Gastroesophageal sphincter (tissue), 4 donors: ENCODE measurements at regions not wholly inside any gene's neighbourhood (a gene's known extent, or its start where the extent isn't known, plus 50 kb on each side); places are given as distances from the start of the nearest gene placed in this dataset.
"Not testable (repeated sequence)": the region's sequence is repeated elsewhere in the genome, so short reads cannot be mapped to it uniquely, and the experiment has no call there.

Experiments
- ATAC-seq: fragments of 150-250 bp; one replicate; pipeline ENCODE4 v1.9.1; 2016; ENCODE audit warnings: mild to moderate bottlenecking, moderate library complexity
- H3K27ac ChIP-seq, 4 donors: fragments of 200-600 bp; sonication (generic) in 3 of 4; 1 replicate in 3 of 4; 2 replicates in 1 of 4; pipeline ENCODE4 v1.5.1; 2016 to 2019
- H3K27me3 ChIP-seq: fragments of 200-600 bp; sonication (generic); one replicate; pipeline ENCODE4 v1.5.1; 2019
- H3K36me3 ChIP-seq, 2 donors: fragments of 200-600 bp; sonication (generic); one replicate each; pipeline ENCODE4 v1.5.1; 2019; ENCODE audit warnings: control low read depth in 1 of 2
- H3K4me1 ChIP-seq, 3 donors: fragments of 200-600 bp; sonication (generic); 1 replicate in 2 of 3; 2 replicates in 1 of 3; pipeline ENCODE4 v1.5.1; 2016 to 2019; ENCODE audit warnings: control low read depth in 2 of 3
- H3K4me3 ChIP-seq, 2 donors: fragments of 200-600 bp; sonication (generic); one replicate each; pipeline ENCODE4 v1.5.1; 2019; ENCODE audit warnings: mild to moderate bottlenecking in 1 of 2, moderate library complexity in 1 of 2
- H3K9me3 ChIP-seq, 3 donors: fragments of 200-600 bp; sonication (generic); one replicate each; pipeline ENCODE4 v1.5.1; 2017 to 2019; ENCODE audit warnings: control low read depth in 2 of 3
- EP300 ChIP-seq: sonication (generic); formaldehyde crosslinking; IDR thresholded peaks from one replicate; pipeline ENCODE4 v1.6.1; 2017; ENCODE audit warnings: antibody characterized with exemption, mild to moderate bottlenecking
- POLR2A ChIP-seq, 2 donors: fragments of 450-650 bp; IDR thresholded peaks; one replicate each; pipeline ENCODE4 v1.6.1; 2017; ENCODE audit warnings: antibody characterized with exemption in 2 of 2, mild to moderate bottlenecking in 2 of 2, moderate library complexity in 1 of 2
- POLR2AphosphoS5 ChIP-seq: sonication (generic); formaldehyde crosslinking; IDR thresholded peaks from one replicate; pipeline ENCODE4 v1.6.1; 2017; ENCODE audit warnings: antibody characterized with exemption
- WGBS, 2 donors: methylation state at CpG; one replicate each; pipeline ENCODE4 v1.1.5; 2018; ENCODE audit warnings: low coverage in 1 of 2; 5-methylcytosine and 5-hydroxymethylcytosine counted together
- TF ChIP-seq, protein P1 (sequence below), 4 experiments: fragments of 200-600 bp in 2 of 4; fragments of 450-650 bp in 2 of 4; sonication (generic) in 1 of 4; IDR thresholded peaks; one replicate each; pipeline ENCODE4 v1.5.1; 2017 to 2019; ENCODE audit warnings: antibody characterized with exemption in 4 of 4, mild to moderate bottlenecking in 2 of 4, moderate library complexity in 2 of 4

DNA sequence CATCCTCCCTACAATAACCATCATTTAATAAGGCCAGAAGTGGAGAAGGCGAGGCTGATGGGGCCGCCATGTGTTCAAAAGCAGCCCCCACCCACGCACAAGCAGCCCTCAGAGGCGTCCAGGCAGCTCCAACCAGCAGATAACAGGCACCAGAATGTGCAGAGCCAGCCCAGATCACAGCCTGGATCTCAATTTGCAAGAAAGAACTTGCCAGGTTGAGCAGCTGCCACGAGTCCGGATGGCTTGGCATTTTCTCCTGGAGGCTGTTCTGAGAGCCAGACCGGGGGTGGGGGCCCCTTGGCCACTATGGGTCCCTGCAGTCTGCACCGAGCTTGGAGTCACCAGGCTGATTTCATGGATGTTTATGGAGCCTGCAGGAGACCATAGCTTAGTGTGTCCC lies 338.1 kb downstream of the PREX1 start:
- no peaks in the 10 kb centered on the region for H3K4me1 ChIP-seq
- WGBS, 2 donors = 100% methylated on average over 1 of the region's 8 CpGs; no CpG with 5 or more reads in 1 of the 2 donors
- no peak overlapping the region for H3K27ac ChIP-seq
- H3K9me3 ChIP-seq = no peaks in the 10 kb centered on the region
- no peak for ATAC-seq
- H3K4me3 ChIP-seq = no peak overlapping the region
- H3K27me3 ChIP-seq = peaks cover 23% of the 10 kb centered on the region
- H3K36me3 ChIP-seq = no peaks in the 10 kb centered on the region
- TF ChIP-seq POLR2AphosphoS5 = no peak
- TF ChIP-seq, protein P1, sequence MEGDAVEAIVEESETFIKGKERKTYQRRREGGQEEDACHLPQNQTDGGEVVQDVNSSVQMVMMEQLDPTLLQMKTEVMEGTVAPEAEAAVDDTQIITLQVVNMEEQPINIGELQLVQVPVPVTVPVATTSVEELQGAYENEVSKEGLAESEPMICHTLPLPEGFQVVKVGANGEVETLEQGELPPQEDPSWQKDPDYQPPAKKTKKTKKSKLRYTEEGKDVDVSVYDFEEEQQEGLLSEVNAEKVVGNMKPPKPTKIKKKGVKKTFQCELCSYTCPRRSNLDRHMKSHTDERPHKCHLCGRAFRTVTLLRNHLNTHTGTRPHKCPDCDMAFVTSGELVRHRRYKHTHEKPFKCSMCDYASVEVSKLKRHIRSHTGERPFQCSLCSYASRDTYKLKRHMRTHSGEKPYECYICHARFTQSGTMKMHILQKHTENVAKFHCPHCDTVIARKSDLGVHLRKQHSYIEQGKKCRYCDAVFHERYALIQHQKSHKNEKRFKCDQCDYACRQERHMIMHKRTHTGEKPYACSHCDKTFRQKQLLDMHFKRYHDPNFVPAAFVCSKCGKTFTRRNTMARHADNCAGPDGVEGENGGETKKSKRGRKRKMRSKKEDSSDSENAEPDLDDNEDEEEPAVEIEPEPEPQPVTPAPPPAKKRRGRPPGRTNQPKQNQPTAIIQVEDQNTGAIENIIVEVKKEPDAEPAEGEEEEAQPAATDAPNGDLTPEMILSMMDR (IDR thresholded peaks at IDR 0.05) = no peak
- TF ChIP-seq POLR2A (IDR thresholded peaks at IDR 0.05) = no peak
- no peak for TF ChIP-seq EP300

DNA sequence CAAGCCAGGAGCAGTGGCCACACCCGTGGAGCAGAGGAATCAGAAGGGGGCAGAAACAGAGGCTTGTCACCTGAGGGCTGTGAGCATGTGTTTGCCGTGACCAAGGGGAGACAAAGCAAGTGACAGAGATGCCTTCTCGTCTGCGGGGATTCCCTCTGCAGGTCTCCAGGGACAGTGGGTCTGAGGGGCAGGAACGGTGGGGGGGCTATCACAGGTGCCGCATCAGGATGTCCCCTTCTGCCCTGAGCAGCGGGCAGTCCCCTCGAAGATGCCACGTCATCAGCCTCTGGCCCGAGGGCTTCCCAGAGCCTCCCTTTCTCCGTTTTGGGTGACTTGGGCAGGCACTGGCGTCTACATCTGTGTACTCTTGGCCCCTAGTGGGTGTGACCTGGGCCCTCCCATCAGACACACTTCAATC lies 338.7 kb downstream of the PREX1 start:
- Histone ChIP-seq H3K27ac (no peak overlapping the region), H3K36me3 (no peaks in the 10 kb centered on the region), H3K4me1 (no peaks in the 10 kb centered on the region), H3K4me3 (no peak overlapping the region), H3K27me3 (peaks cover 23% of the 10 kb centered on the region), H3K9me3 (no peaks in the 10 kb centered on the region)
- TF ChIP-seq POLR2AphosphoS5 (no peak), EP300 (no peak), POLR2A (IDR thresholded peaks at IDR 0.05) (no peak)
- WGBS, 2 donors = 83 to 100% methylated on average over 2 to 7 of the region's 12 CpGs
- ATAC-seq = no peak

DNA sequence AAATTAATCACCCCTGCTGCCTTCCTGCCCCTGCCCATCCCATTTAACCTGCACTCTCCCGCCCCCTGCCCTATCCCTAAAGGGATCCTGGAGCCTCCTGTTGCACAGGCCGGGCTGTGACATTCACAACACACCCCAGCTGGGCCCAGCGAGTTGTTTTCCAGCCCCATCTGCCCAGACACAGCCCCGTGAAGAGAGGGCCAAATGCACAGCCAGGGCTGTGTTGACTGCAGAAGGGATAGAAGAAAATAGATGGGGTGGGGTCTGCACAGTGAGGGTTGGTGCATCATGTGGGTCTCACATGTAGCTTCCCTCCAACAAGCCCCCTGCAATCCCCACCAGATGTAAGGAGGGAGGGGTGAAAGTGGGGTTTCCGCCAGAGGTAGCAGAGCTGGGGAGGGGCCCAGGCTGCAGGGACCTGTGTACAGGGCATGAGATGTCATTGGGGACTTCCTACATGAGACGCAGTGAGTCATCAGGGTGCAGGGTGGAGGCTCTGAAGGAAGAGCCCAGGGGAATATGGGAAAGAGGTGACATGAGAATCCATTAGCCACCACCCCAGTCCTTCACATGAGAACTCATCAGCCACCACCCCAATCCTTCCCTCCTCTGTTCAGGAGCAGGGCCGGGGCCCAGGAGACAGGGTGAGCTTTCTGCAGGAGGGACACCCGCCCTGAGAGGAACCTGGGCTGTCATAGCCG lies 339.3 kb downstream of the PREX1 start:
- H3K27ac ChIP-seq, H3K9me3 ChIP-seq, H3K36me3 ChIP-seq, H3K4me1 ChIP-seq, ATAC-seq, H3K4me3 ChIP-seq: not testable (repeated sequence)
- H3K27me3 ChIP-seq = peaks cover 17% of the 10 kb centered on the region
- 68 to 92% methylated on average over 2 to 6 of the region's 9 CpGs for WGBS, 2 donors

DNA sequence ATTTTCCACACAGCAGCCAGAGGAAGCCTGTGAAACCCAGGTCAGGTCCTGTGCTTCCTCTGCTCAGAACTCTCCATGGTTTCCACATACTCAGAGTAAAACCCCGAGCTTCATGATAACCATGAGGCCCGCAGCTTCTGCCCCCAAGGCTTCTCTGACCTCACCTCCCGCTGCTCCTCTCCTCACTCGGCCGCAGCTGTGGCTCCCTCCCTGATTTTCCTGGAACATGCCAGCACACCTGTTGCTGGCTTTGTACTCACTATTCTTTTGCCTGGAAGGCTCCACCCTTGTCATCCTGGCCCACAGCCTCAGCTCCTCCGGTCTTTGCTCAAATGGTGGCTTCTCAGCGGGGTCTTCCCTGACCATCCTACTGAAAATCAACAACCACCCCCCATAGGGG lies 341.7 kb downstream of the PREX1 start:
- no peak for ATAC-seq
- Histone ChIP-seq H3K36me3 (no peaks in the 10 kb centered on the region), H3K4me3 (no peak overlapping the region), H3K4me1 (no peaks in the 10 kb centered on the region), H3K27ac (no peak overlapping the region), H3K27me3 (peaks cover 12% of the 10 kb centered on the region), H3K9me3 (no peaks in the 10 kb centered on the region)
- 60% methylated on average over 6 of the region's 7 CpGs; no CpG with 5 or more reads in 1 of the 2 donors for WGBS, 2 donors
- no peak for TF ChIP-seq EP300
- TF ChIP-seq POLR2A (IDR thresholded peaks at IDR 0.05) = no peak
- TF ChIP-seq, protein P1 (IDR thresholded peaks at IDR 0.05) = no peak
- TF ChIP-seq POLR2AphosphoS5 = no peak

DNA sequence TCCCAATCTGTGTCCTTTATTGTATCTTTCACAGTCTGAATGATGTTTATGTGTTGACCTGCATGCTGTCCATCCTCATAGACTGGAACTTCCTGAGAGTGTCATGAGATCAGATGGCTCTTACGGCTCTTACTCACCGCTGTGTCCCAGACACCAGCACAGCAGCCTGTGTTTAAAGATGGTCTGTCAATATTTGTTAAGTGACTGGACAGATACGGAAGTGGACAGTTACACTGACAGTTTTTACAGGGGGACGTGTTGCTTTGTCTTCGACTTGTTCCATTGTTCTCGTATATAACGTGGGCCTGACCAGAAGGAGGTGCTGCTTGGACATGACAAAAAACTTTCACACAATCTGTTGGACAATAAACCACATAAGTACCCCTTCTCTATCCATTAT lies 342.6 kb downstream of the PREX1 start:
- H3K36me3 ChIP-seq, ATAC-seq, H3K9me3 ChIP-seq, H3K4me3 ChIP-seq, H3K27ac ChIP-seq, H3K4me1 ChIP-seq: not testable (repeated sequence)
- WGBS, 2 donors = 85 to 88% methylated on average over 5 to 7 of the region's 7 CpGs
- H3K27me3 ChIP-seq = peaks cover 21% of the 10 kb centered on the region

DNA sequence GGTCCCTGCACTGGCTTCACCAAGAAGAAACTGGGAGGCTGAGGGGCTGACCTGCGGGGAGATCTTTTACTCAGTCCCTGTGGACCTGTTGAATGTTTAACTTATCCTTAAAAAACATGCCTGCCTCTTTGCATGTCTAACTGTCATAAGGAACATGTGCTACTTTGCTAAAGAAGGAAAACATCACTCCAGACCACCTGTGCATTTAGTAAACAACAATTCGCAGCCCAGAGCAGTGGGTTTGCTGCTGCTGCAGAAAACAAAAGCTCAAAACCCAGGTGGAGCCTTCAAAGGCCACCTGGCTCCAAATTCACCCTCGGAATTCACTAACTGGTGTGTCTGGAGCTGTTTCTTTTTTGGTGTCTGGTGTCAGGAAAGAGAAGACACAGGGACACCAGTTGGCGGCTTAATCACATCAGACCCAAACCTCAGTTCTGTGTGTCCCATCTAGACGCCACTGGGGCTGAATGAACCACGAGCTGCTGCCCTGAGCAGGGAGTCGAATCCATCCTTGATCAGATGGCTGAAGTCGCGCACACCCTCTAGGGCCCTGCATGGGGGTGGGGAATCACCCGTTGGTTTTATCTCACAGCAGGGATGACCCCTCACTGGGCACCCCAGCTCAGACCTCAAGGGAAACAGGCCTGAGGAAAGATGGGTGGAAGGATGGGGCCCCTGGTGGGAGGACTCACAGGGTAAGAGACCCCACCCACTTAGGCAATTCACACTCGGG lies 344.3 kb downstream of the PREX1 start:
- TF ChIP-seq EP300 = no peak
- TF ChIP-seq POLR2AphosphoS5 = no peak
- TF ChIP-seq, protein P1 (IDR thresholded peaks at IDR 0.05) = no peak
- TF ChIP-seq POLR2A (IDR thresholded peaks at IDR 0.05) = no peak
- no peak overlapping the region for H3K27ac ChIP-seq
- no peak overlapping the region for H3K4me3 ChIP-seq
- ATAC-seq = no peak
- no peaks in the 10 kb centered on the region for H3K36me3 ChIP-seq
- 45 to 80% methylated on average over 1 to 2 of the region's 11 CpGs for WGBS, 2 donors
- H3K27me3 ChIP-seq = peaks cover 27% of the 10 kb centered on the region
- no peaks in the 10 kb centered on the region for H3K4me1 ChIP-seq
- no peaks in the 10 kb centered on the region for H3K9me3 ChIP-seq
